Fibroblast of lung (primary cell): ENCODE measurements at regions not wholly inside any gene's neighbourhood (a gene's known extent, or its start where the extent isn't known, plus 50 kb on each side); places are given as distances from the start of the nearest gene placed in this dataset.

Experiments used
- DNase-seq, 2 donors: peaks; one replicate each; pipeline versions ENCODE4 v3.0.0 to v3.0.0-alpha.2; 2010; ENCODE audit warnings: low read depth in 2 of 2
- H2AFZ ChIP-seq: 2 replicates; pipeline ENCODE4 v1.5.1; 2012; ENCODE audit warnings: low read length, control low read depth, inconsistent platforms
- H3K27ac ChIP-seq: 2 replicates; pipeline ENCODE4 v1.5.1; 2011; ENCODE audit warnings: low read length, control low read depth; ENCODE audit not compliant: insufficient read depth
- H3K27me3 ChIP-seq: 2 replicates; pipeline ENCODE4 v1.5.1; 2011; ENCODE audit warnings: mild to moderate bottlenecking, low read length; ENCODE audit not compliant: control insufficient read depth, insufficient read depth
- H3K36me3 ChIP-seq: 2 replicates; pipeline ENCODE4 v1.5.1; 2011; ENCODE audit warnings: low read length; ENCODE audit not compliant: control insufficient read depth, insufficient read depth
- H3K4me1 ChIP-seq: 2 replicates; pipeline ENCODE4 v1.5.1; 2011; ENCODE audit warnings: low read length; ENCODE audit not compliant: control insufficient read depth, insufficient read depth; ENCODE audit errors: extremely low read depth
- H3K4me2 ChIP-seq: 2 replicates; pipeline ENCODE4 v1.5.1; 2011; ENCODE audit warnings: low read length, control low read depth; ENCODE audit not compliant: insufficient read depth; ENCODE audit errors: extremely low read depth
- H3K4me3 ChIP-seq, 4 experiments: fragments of 200-600 bp in 1 of 4; sonication (generic) in 1 of 4; replicated peaks in 1 of 4; 2 replicates each; pipeline ENCODE4 v1.5.1; 2011 to 2016; ENCODE audit warnings: low read length in 4 of 4, low read depth in 3 of 4, mild to moderate bottlenecking in 3 of 4, control low read depth in 2 of 4, inconsistent platforms in 1 of 4, mixed read lengths in 1 of 4; ENCODE audit not compliant: insufficient read depth in 1 of 4; ENCODE audit errors: control extremely low read depth in 1 of 4
- H3K79me2 ChIP-seq: 2 replicates; pipeline ENCODE4 v1.5.1; 2012; ENCODE audit warnings: mild to moderate bottlenecking, low read length, inconsistent platforms; ENCODE audit not compliant: control insufficient read depth, insufficient read depth
- H3K9ac ChIP-seq: 2 replicates; pipeline ENCODE4 v1.5.1; 2011; ENCODE audit warnings: mild to moderate bottlenecking, low read length, control low read depth; ENCODE audit not compliant: insufficient read depth
- H3K9me3 ChIP-seq: 2 replicates; pipeline ENCODE4 v1.5.1; 2012; ENCODE audit warnings: low read depth, low read length; ENCODE audit not compliant: control insufficient read depth, insufficient read depth
- H4K20me1 ChIP-seq: 2 replicates; pipeline ENCODE4 v1.5.1; 2011; ENCODE audit warnings: low read length; ENCODE audit not compliant: control insufficient read depth, insufficient read depth; ENCODE audit errors: extremely low read depth
- EZH2 ChIP-seq: IDR thresholded peaks from 2 replicates; pipeline ENCODE4 v1.5.1; 2012; ENCODE audit warnings: low read length, control low read depth, mild to moderate bottlenecking; ENCODE audit errors: missing control alignments
- TF ChIP-seq, protein P1 (sequence below), 2 donors: IDR thresholded peaks in 1 of 2; conservative IDR thresholded peaks in 1 of 2; 1 replicate in 1 of 2; 2 replicates in 1 of 2; pipeline ENCODE4 v1.5.1; 2011 to 2012; ENCODE audit warnings: low read length in 2 of 2, control low read depth in 1 of 2, inconsistent platforms in 1 of 2, low read depth in 1 of 2, mild to moderate bottlenecking in 1 of 2

DNA sequence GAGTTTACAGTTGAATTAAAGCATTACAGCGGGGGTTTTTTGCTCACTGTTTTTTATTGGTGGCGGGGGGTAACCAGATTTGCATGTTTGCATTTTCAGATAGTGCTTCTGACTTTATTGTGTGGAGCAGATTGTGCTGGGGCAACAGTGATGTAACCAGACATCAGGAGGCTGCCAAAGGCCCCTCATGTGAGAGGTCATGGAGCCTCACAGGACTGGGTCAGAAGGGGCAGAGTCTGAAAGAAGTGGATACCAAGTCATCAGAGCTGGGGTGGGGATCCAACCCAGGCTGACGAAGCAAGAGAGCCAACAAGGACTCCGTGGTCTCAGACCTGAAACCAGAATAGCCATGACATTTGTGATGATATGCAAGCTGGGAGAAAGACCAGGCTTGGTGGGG is 259.4 kb upstream of the TAS2R1 start:
- Histone ChIP-seq H3K4me1 (peaks cover 3% of the 10 kb centered on the region), H2AFZ (no peak overlapping the region), H4K20me1 (no peaks in the 10 kb centered on the region), H3K36me3 (no peaks in the 10 kb centered on the region), H3K4me2 (no peak overlapping the region), H3K79me2 (no peaks in the 10 kb centered on the region), H3K9ac (no peak overlapping the region), H3K27ac (no peak overlapping the region), H3K27me3 (no peaks in the 10 kb centered on the region), H3K4me3 (no peak overlapping the region), H3K9me3 (no peaks in the 10 kb centered on the region)
- no peak for TF ChIP-seq EZH2
- TF ChIP-seq, protein P1, sequence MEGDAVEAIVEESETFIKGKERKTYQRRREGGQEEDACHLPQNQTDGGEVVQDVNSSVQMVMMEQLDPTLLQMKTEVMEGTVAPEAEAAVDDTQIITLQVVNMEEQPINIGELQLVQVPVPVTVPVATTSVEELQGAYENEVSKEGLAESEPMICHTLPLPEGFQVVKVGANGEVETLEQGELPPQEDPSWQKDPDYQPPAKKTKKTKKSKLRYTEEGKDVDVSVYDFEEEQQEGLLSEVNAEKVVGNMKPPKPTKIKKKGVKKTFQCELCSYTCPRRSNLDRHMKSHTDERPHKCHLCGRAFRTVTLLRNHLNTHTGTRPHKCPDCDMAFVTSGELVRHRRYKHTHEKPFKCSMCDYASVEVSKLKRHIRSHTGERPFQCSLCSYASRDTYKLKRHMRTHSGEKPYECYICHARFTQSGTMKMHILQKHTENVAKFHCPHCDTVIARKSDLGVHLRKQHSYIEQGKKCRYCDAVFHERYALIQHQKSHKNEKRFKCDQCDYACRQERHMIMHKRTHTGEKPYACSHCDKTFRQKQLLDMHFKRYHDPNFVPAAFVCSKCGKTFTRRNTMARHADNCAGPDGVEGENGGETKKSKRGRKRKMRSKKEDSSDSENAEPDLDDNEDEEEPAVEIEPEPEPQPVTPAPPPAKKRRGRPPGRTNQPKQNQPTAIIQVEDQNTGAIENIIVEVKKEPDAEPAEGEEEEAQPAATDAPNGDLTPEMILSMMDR (conservative IDR thresholded peaks at IDR 0.05 in 1 of 2, IDR thresholded peaks at IDR 0.05 in 1 of 2; ENCODE audit: low read depth in 1 of 2, low read length in 2 of 2): no peak
- no peak for DNase-seq

DNA sequence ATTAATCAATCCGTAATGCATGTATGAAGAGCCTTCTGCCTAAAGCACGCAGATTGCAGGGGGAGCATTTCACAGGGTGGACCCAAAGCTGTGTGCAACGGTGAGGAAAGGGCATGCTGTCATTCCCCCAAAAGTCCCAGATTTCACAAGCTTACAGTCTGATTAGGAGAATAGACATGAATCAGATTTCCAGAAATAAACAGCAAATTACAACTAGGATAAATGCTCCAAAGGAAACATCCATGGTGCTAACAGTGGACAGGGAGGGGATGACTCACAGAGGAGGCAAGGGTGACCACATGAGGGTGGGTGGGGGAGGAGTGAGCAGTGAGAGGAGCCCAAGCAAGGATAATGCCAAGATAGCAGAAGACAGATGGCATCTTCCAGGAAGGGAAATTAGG is 258.4 kb upstream of the TAS2R1 start:
- Histone ChIP-seq H3K4me1 (peaks cover 3% of the 10 kb centered on the region), H4K20me1 (no peaks in the 10 kb centered on the region), H3K4me2 (no peak overlapping the region), H3K4me3 (no peak overlapping the region), H3K9ac (no peak overlapping the region), H3K9me3 (no peaks in the 10 kb centered on the region), H3K27ac (no peak overlapping the region), H2AFZ (no peak overlapping the region), H3K36me3 (no peaks in the 10 kb centered on the region), H3K27me3 (no peaks in the 10 kb centered on the region), H3K79me2 (no peaks in the 10 kb centered on the region)
- TF ChIP-seq EZH2: no peak
- TF ChIP-seq, protein P1 (conservative IDR thresholded peaks at IDR 0.05 in 1 of 2, IDR thresholded peaks at IDR 0.05 in 1 of 2; ENCODE audit: low read depth in 1 of 2, low read length in 2 of 2): no peak
- peak; percentile 80 to 87 for DNase-seq

DNA sequence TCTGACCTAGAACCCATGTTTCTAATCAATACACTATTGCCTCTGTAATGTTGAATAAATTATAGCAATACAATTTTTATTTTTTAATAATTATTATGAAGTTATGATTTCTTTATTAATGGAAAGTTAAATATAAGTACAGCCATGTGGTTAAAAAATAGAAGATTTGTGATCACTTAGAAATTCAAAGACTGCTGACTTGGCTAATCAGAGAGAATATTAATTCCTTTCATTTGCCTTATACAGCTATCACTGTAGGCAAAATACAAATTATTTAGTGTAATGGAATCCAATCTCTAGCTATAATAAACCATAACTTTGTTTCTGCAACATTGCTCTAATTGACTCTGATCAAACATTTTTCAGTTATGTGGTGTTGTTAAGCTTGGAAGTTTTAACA is 255.0 kb upstream of the TAS2R1 start:
- DNase-seq: no peak
- TF ChIP-seq, protein P1 (conservative IDR thresholded peaks at IDR 0.05 in 1 of 2, IDR thresholded peaks at IDR 0.05 in 1 of 2; ENCODE audit: low read depth in 1 of 2, low read length in 2 of 2): no peak
- TF ChIP-seq EZH2: no peak
- Histone ChIP-seq H3K9ac (no peak overlapping the region), H3K4me3 (no peak overlapping the region), H3K27me3 (no peaks in the 10 kb centered on the region), H3K27ac (no peak overlapping the region), H4K20me1 (no peaks in the 10 kb centered on the region), H3K79me2 (no peaks in the 10 kb centered on the region), H3K4me1 (peaks cover 3% of the 10 kb centered on the region), H3K9me3 (no peaks in the 10 kb centered on the region), H3K4me2 (no peak overlapping the region), H2AFZ (no peak overlapping the region), H3K36me3 (no peaks in the 10 kb centered on the region)
